Lower lobe of right lung (tissue), 2 donors: ENCODE measurements at regions not wholly inside any gene's neighbourhood (a gene's known extent, or its start where the extent isn't known, plus 50 kb on each side); places are given as distances from the start of the nearest gene placed in this dataset.

Source experiments
- ATAC-seq, 2 donors: fragments of 200-7000 bp; cut with Tn5 transposase; one replicate each; pipeline ENCODE4 v1.9.1; 2020 to 2022; ENCODE audit warnings: mild to moderate bottlenecking in 2 of 2, moderate library complexity in 2 of 2
- DNase-seq: peaks from one replicate; pipeline ENCODE4 v3.0.0-alpha.2; 2020
- H3K27ac ChIP-seq: fragments of 200-600 bp; one replicate; pipeline ENCODE4 v1.8.0; 2022
- H3K27me3 ChIP-seq: fragments of 200-600 bp; one replicate; pipeline ENCODE4 v1.8.0; 2022; ENCODE audit warnings: low read depth
- H3K36me3 ChIP-seq: fragments of 200-600 bp; one replicate; pipeline ENCODE4 v1.8.0; 2022; ENCODE audit warnings: mild to moderate bottlenecking
- H3K4me1 ChIP-seq: fragments of 200-600 bp; one replicate; pipeline ENCODE4 v1.8.0; 2022
- H3K4me3 ChIP-seq: fragments of 200-600 bp; one replicate; pipeline ENCODE4 v1.8.0; 2022; ENCODE audit warnings: mild to moderate bottlenecking
- H3K9me3 ChIP-seq: fragments of 200-600 bp; one replicate; pipeline ENCODE4 v1.8.0; 2022
- intact Hi-C: fragments of 100-400 bp; cut with DNase I; formaldehyde crosslinking; loops from one replicate; pipeline ENCODE4 v1.11.0; 2022
- TF ChIP-seq, protein P1 (sequence below): fragments of 200-600 bp; IDR thresholded peaks from one replicate; pipeline ENCODE4 v1.8.0; 2022; ENCODE audit warnings: antibody characterized with exemption, mild to moderate bottlenecking
- donor health status: DM: no; HTN: yes; CAD: no; lungs with severe emphysema.

DNA sequence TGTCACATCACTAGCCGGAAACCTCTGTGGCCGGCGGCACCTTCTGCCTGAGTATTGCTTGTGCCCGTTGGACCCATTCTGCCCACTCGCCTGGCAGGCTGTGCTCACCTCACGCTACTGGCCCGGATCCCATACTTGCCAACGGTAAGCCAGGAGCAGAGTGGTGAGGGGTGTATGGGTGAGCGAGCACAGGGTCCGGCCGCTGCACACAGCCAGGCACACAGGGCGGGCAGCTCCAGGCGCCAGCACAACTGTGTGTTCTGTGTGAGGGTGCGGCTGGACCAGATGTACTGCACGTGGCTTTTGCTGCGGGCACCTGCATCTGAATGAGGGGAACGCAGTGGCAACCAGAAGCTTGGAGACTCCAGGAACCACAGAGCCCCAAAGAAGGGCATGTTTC is 455.7 kb downstream of the CDH8 start:
- Histone ChIP-seq H3K36me3 (no peaks in the 10 kb centered on the region), H3K9me3 (no peaks in the 10 kb centered on the region), H3K27me3 (no peaks in the 10 kb centered on the region), H3K4me1 (no peaks in the 10 kb centered on the region), H3K4me3 (no peak overlapping the region), H3K27ac (no peak overlapping the region)
- TF ChIP-seq, protein P1, sequence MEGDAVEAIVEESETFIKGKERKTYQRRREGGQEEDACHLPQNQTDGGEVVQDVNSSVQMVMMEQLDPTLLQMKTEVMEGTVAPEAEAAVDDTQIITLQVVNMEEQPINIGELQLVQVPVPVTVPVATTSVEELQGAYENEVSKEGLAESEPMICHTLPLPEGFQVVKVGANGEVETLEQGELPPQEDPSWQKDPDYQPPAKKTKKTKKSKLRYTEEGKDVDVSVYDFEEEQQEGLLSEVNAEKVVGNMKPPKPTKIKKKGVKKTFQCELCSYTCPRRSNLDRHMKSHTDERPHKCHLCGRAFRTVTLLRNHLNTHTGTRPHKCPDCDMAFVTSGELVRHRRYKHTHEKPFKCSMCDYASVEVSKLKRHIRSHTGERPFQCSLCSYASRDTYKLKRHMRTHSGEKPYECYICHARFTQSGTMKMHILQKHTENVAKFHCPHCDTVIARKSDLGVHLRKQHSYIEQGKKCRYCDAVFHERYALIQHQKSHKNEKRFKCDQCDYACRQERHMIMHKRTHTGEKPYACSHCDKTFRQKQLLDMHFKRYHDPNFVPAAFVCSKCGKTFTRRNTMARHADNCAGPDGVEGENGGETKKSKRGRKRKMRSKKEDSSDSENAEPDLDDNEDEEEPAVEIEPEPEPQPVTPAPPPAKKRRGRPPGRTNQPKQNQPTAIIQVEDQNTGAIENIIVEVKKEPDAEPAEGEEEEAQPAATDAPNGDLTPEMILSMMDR = no peak
- no peak for DNase-seq
- intact Hi-C loops = no loop called here
- no peak for ATAC-seq

DNA sequence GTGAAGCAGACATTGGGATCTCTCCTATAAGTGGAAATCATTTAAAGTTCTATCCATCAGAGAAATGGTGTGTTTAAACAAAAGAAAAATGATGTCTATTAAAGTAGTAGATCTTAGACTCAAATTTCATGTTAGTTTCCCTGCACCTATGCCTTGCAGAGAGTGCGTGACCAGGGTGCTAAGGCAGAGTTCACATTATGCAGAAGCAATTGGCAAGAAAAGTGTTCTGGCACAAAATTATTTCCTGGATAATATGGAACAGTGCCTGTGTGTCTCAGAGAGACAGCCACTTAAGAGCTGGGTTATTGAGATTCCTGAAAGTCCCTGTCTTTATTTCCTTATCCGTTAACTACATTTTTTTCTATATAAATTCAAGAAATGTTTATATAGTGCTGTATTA is 457.0 kb downstream of the CDH8 start:
- no peaks in the 10 kb centered on the region for H3K4me1 ChIP-seq
- TF ChIP-seq, protein P1 = no peak
- ATAC-seq (no peak), DNase-seq (no peak)
- intact Hi-C loops = no loop called here
- H3K27me3 ChIP-seq = no peaks in the 10 kb centered on the region
- H3K36me3 ChIP-seq = no peaks in the 10 kb centered on the region
- no peaks in the 10 kb centered on the region for H3K9me3 ChIP-seq
- no peak overlapping the region for H3K4me3 ChIP-seq
- H3K27ac ChIP-seq = no peak overlapping the region

DNA sequence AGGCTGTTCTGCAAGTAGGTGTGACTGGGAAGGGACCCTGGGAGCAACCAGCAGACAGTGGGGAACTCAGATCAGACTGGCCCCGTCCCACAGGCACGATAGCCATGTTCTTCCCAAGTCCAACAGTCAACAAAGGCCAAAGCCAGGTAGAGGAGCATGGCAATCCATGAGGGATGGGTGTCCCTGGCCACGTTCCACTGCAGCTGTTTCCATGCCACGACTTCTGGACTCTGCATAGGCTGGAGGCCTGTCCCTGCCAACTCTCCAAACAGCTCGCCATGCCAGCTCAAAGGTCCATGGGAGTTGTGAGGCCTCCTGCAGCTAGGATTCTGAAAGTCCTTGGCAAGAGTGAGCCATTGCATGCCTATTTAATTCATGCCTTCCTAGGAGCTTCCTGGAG is 459.8 kb downstream of the CDH8 start:
- TF ChIP-seq, protein P1 = no peak
- Histone ChIP-seq H3K9me3 (no peaks in the 10 kb centered on the region), H3K36me3 (no peaks in the 10 kb centered on the region), H3K27me3 (no peaks in the 10 kb centered on the region), H3K27ac (no peak overlapping the region), H3K4me3 (no peak overlapping the region), H3K4me1 (no peaks in the 10 kb centered on the region)
- ATAC-seq (no peak), DNase-seq (no peak)
- intact Hi-C loops = no loop called here

DNA sequence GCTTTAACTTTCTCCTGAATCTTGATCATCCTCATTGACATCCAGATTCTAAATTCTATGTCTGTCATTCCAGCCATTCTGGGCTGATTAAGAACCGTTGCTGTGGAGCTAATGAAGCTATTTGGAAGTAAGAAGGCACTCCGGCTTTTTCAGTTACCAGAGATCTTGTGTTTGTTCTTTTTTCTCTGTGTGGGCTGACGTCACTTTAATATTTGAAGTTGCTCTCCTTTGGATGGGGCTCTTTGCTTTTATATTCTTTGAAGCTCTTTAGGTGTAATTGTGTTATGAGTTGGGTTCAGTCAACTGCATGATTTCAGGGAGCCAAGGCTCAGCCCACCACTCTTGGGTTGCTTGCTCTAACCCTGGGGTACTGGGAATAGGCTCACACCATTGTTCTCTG is 460.6 kb downstream of the CDH8 start:
- Histone ChIP-seq H3K27ac (no peak overlapping the region), H3K9me3 (no peaks in the 10 kb centered on the region), H3K36me3 (no peaks in the 10 kb centered on the region), H3K4me1 (no peaks in the 10 kb centered on the region), H3K4me3 (no peak overlapping the region), H3K27me3 (no peaks in the 10 kb centered on the region)
- TF ChIP-seq, protein P1 = no peak
- DNase-seq = no peak
- intact Hi-C loops = no loop called here
- ATAC-seq = no peak

DNA sequence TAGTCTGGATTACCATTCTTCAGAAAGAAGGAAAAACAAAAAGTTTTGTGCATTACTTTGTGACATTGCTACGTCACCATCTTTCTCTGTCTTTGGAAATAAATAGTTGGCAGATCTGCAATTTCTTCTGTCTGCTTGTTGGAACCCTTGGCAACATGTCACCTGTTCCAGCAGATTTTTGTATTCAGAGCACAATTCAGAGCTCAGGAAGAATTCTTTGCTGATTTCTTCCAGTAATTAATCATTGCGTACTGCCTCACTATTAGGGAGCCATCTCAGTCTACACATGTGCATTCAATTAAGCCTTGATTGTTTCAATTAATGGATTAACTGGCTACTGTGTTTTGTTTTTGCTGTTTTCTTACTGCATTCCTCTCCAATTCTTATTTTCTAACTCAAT is 467.2 kb downstream of the CDH8 start:
- Histone ChIP-seq H3K4me3 (no peak overlapping the region), H3K4me1 (no peaks in the 10 kb centered on the region), H3K36me3 (no peaks in the 10 kb centered on the region), H3K27me3 (no peaks in the 10 kb centered on the region), H3K27ac (no peak overlapping the region), H3K9me3 (no peaks in the 10 kb centered on the region)
- TF ChIP-seq, protein P1 = no peak
- intact Hi-C loops = no loop called here
- DNase-seq (no peak), ATAC-seq (no peak)

DNA sequence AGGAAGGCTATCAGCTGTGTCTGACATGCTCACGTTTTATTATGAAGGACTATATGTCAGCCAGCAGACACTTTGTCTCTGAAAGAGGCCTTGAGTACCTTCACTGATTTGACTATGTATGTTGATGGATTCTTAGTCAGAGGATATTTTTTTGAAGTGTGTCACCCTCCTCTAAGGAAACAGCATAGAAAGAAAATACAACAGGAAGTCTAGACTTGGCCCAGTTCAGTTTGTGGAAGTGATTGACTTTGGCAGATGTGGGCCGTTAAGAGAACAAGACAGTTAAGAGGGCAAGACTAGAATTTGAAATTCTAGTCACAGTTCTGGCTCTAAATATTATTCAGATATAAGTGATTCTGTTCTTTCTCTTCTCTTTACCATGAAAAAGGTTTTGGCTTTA is 471.5 kb downstream of the CDH8 start:
- no peak overlapping the region for H3K27ac ChIP-seq
- H3K4me3 ChIP-seq = no peak overlapping the region
- no peaks in the 10 kb centered on the region for H3K4me1 ChIP-seq
- H3K9me3 ChIP-seq = no peaks in the 10 kb centered on the region
- intact Hi-C loops = no loop called here
- DNase-seq (no peak), ATAC-seq (no peak)
- H3K36me3 ChIP-seq = no peaks in the 10 kb centered on the region
- TF ChIP-seq, protein P1 = no peak
- H3K27me3 ChIP-seq = no peaks in the 10 kb centered on the region
